ENCODE measurements at regions not wholly inside any gene's neighbourhood (a gene's known extent, or its start where the extent isn't known, plus 50 kb on each side); places are given as distances from the start of the nearest gene placed in this dataset.

- TF ChIP-seq ZBTB11 (CRISPR knock-in tag; IDR thresholded peaks at IDR 0.05): no peak
- TF ChIP-seq ETV6 (conservative IDR thresholded peaks at IDR 0.05 in 1 of 2, IDR thresholded peaks at IDR 0.05 in 1 of 2; ENCODE audit: borderline replicate concordance in 1 of 2, low read depth in 1 of 2): no peak
- no peak for TF ChIP-seq IRF3 (IDR thresholded peaks at IDR 0.05)
- no peak for TF ChIP-seq ZNF384 (IDR thresholded peaks at IDR 0.05; ENCODE audit: borderline replicate concordance, low read depth, low read length)
- TF ChIP-seq CBFB (IDR thresholded peaks at IDR 0.05; ENCODE audit: low read depth): no peak
Observed at GRCh38 chr3:107976202-107976800, 114.5 kb downstream of the CD47 start (continued).

- Histone ChIP-seq H3K36me3 (ENCODE audit: control insufficient read depth in 2 of 2, insufficient read depth in 2 of 2, low read length in 1 of 2) (no peaks in the 10 kb centered on the region), H3K9ac (ENCODE audit: control insufficient read depth, insufficient read depth, low read length) (no peak overlapping the region), H3K27ac (ENCODE audit: control insufficient read depth, insufficient read depth) (no peak overlapping the region), H3K79me2 (ENCODE audit: control insufficient read depth, insufficient read depth, low read length) (no peaks in the 10 kb centered on the region), H3K9me3 (replicated peaks; ENCODE audit: control insufficient read depth, insufficient read depth, low read length) (no peaks in the 10 kb centered on the region), H4K20me1 (ENCODE audit: control insufficient read depth, insufficient read depth) (no peaks in the 10 kb centered on the region), H3K4me1 (ENCODE audit: control insufficient read depth, insufficient read depth, low read length) (no peaks in the 10 kb centered on the region), H2AFZ (ENCODE audit: control insufficient read depth, low read depth, low read length) (no peak overlapping the region), H3K4me2 (ENCODE audit: control insufficient read depth, insufficient read depth) (no peak overlapping the region), H3K27me3 (replicated peaks in 1 of 2; ENCODE audit: control insufficient read depth in 2 of 2, insufficient read depth in 2 of 2, low read length in 1 of 2) (no peaks in the 10 kb centered on the region), H3K4me3 (no peak overlapping the region)
- no peak for DNase-seq (ENCODE audit: low read depth, low spot score)
- CTCF ChIA-PET: no interaction called here
- WGBS (ENCODE audit: insufficient coverage, insufficient replicate concordance, low lambda C conversion rate, missing lambda C conversion rate): 36% methylated on average over 3 of the region's 3 CpGs
- intact Hi-C loops (cut with micrococcal nuclease; ENCODE audit: unreplicated experiment): no loop called here
- TF ChIP-seq NFYA (IDR thresholded peaks at IDR 0.05; ENCODE audit: borderline replicate concordance, low read depth, low read length) (no peak), RELB (IDR thresholded peaks at IDR 0.05; ENCODE audit: low read depth) (no peak), IRF4 (IDR thresholded peaks at IDR 0.05; ENCODE audit: low read depth, low read length) (no peak), POLR2A (IDR thresholded peaks at IDR 0.05; ENCODE audit: low read depth, low read length) (no peak), DPF2 (IDR thresholded peaks at IDR 0.05) (no peak), E4F1 (IDR thresholded peaks at IDR 0.05; ENCODE audit: borderline replicate concordance, partially characterized antibody) (no peak), NFXL1 (IDR thresholded peaks at IDR 0.05; ENCODE audit: borderline replicate concordance) (no peak)
- in situ Hi-C loops (cut with MboI): no loop called here
- no TSS peak for BruUV-seq (replicated peaks)
- no peak for FAIRE-seq
- ATAC-seq: no peak
- SMC1A ChIA-PET (ENCODE audit: uncharacterized antibody, unreplicated experiment): no interaction called here
- POLR2A ChIA-PET: no interaction called here
- RAD21 ChIA-PET (ENCODE audit: unreplicated experiment): no interaction called here
Observed at GRCh38 chr3:107975529-107976201, 115.2 kb downstream of the CD47 start.

Measured in GM12878 (cell line).